ENCODE measurements at regions not wholly inside any gene's neighbourhood (a gene's known extent, or its start where the extent isn't known, plus 50 kb on each side); places are given as distances from the start of the nearest gene placed in this dataset.

GRCh38 chr22:44430716-44431115 lies 67.3 kb downstream of the RTL6 start:
- TF ChIP-seq CTCF (IDR thresholded peaks at IDR 0.05) (no peak), POLR2A (IDR thresholded peaks at IDR 0.05) (no peak), POLR2AphosphoS5 (IDR thresholded peaks at IDR 0.05) (no peak)

Measured in prostate gland (tissue), 2 donors.